KMS-11 (cell line): ENCODE measurements at regions not wholly inside any gene's neighbourhood (a gene's known extent, or its start where the extent isn't known, plus 50 kb on each side); places are given as distances from the start of the nearest gene placed in this dataset.

Experiments
- H2AFZ ChIP-seq: fragments of 200-600 bp; sonication (generic); 2 replicates; pipeline ENCODE4 v1.6.1; 2016; ENCODE audit warnings: antibody characterized with exemption, mixed run types, low read depth
- H3K27ac ChIP-seq: fragments of 200-600 bp; sonication (generic); 2 replicates; pipeline ENCODE4 v1.6.1; 2016; ENCODE audit warnings: mild to moderate bottlenecking, mixed run types
- H3K27me3 ChIP-seq: fragments of 200-600 bp; sonication (generic); 2 replicates; pipeline ENCODE4 v1.6.1; 2017; ENCODE audit warnings: mild to moderate bottlenecking, low read depth, mixed run types, moderate library complexity; ENCODE audit not compliant: insufficient read depth
- H3K36me3 ChIP-seq: fragments of 200-600 bp; sonication (generic); 2 replicates; pipeline ENCODE4 v1.6.1; 2017; ENCODE audit warnings: mild to moderate bottlenecking, mixed run types; ENCODE audit not compliant: insufficient read depth
- H3K4me1 ChIP-seq: fragments of 200-600 bp; sonication (generic); 2 replicates; pipeline ENCODE4 v1.6.1; 2016; ENCODE audit warnings: mild to moderate bottlenecking, low read depth, mixed run types; ENCODE audit not compliant: poor library complexity, severe bottlenecking
- H3K4me2 ChIP-seq: fragments of 200-600 bp; sonication (generic); 2 replicates; pipeline ENCODE4 v1.7.0; 2016; ENCODE audit warnings: mild to moderate bottlenecking, mixed run types
- H3K4me3 ChIP-seq: fragments of 200-600 bp; sonication (generic); IDR thresholded peaks from 2 replicates; pipeline ENCODE4 v1.6.1; 2017; ENCODE audit warnings: low read depth, low read length, mixed read lengths; ENCODE audit not compliant: insufficient read depth
- H3K79me2 ChIP-seq: fragments of 200-600 bp; sonication (generic); 2 replicates; pipeline ENCODE4 v1.6.1; 2016; ENCODE audit warnings: low read depth, mixed run types; ENCODE audit not compliant: insufficient read depth
- H3K9ac ChIP-seq: fragments of 200-600 bp; sonication (generic); 2 replicates; pipeline ENCODE4 v1.6.1; 2016; ENCODE audit warnings: mild to moderate bottlenecking, mixed run types
- H4K20me1 ChIP-seq: fragments of 200-600 bp; sonication (generic); 2 replicates; pipeline ENCODE4 v1.6.1; 2016; ENCODE audit warnings: mild to moderate bottlenecking, mixed run types; ENCODE audit not compliant: insufficient read depth
- CTCF ChIP-seq: fragments of 200-600 bp; sonication (generic); conservative IDR thresholded peaks from 2 replicates; pipeline ENCODE4 v1.6.1; 2017; ENCODE audit warnings: low read depth, mild to moderate bottlenecking, antibody characterized with exemption, low read length, moderate library complexity, mixed read lengths

- no peak overlapping the region for H3K4me2 ChIP-seq
Measured at GRCh38 chr5:108655750-108656450, 91.8 kb upstream of the FER start.

GRCh38 chr5:108654051-108654450, 93.6 kb upstream of the FER start:
- H3K79me2 ChIP-seq = no peaks in the 10 kb centered on the region
- H2AFZ ChIP-seq = no peak overlapping the region
- H3K27me3 ChIP-seq = no peaks in the 10 kb centered on the region
- no peaks in the 10 kb centered on the region for H3K36me3 ChIP-seq
- H3K4me3 ChIP-seq = no peak overlapping the region
- no peak overlapping the region for H3K27ac ChIP-seq
- no peak overlapping the region for H3K9ac ChIP-seq
- TF ChIP-seq CTCF = no peak
- H3K4me1 ChIP-seq = no peaks in the 10 kb centered on the region
- H4K20me1 ChIP-seq = no peaks in the 10 kb centered on the region
- H3K4me2 ChIP-seq = no peak overlapping the region

More at GRCh38 chr5:108655750-108656450, 91.8 kb upstream of the FER start:
- Histone ChIP-seq H3K27me3 (no peaks in the 10 kb centered on the region), H3K9ac (no peak overlapping the region), H2AFZ (no peak overlapping the region), H3K4me3 (no peak overlapping the region), H4K20me1 (no peaks in the 10 kb centered on the region), H3K79me2 (no peaks in the 10 kb centered on the region), H3K36me3 (no peaks in the 10 kb centered on the region), H3K27ac (no peak overlapping the region), H3K4me1 (no peaks in the 10 kb centered on the region)
- TF ChIP-seq CTCF = no peak

- no peaks in the 10 kb centered on the region for H3K36me3 ChIP-seq
- H3K27me3 ChIP-seq = no peaks in the 10 kb centered on the region
- no peak overlapping the region for H3K27ac ChIP-seq
- H3K4me2 ChIP-seq = no peak overlapping the region
- no peak overlapping the region for H3K4me3 ChIP-seq
- TF ChIP-seq CTCF = no peak
- H2AFZ ChIP-seq = no peak overlapping the region
- no peaks in the 10 kb centered on the region for H4K20me1 ChIP-seq
- H3K79me2 ChIP-seq = no peaks in the 10 kb centered on the region
- H3K9ac ChIP-seq = no peak overlapping the region
- H3K4me1 ChIP-seq = no peaks in the 10 kb centered on the region
Measured at GRCh38 chr5:108653201-108653600, 94.5 kb upstream of the FER start.

GRCh38 chr5:108650997-108651396, 96.7 kb upstream of the FER start:
- H3K27me3 ChIP-seq = no peaks in the 10 kb centered on the region
- no peaks in the 10 kb centered on the region for H3K4me1 ChIP-seq
- H2AFZ ChIP-seq = no peak overlapping the region
- no peaks in the 10 kb centered on the region for H4K20me1 ChIP-seq
- no peaks in the 10 kb centered on the region for H3K36me3 ChIP-seq
- no peak overlapping the region for H3K4me2 ChIP-seq
- no peaks in the 10 kb centered on the region for H3K79me2 ChIP-seq
- TF ChIP-seq CTCF = no peak
- H3K4me3 ChIP-seq = no peak overlapping the region
- H3K27ac ChIP-seq = no peak overlapping the region
- H3K9ac ChIP-seq = no peak overlapping the region
